ENCODE measurements at regions not wholly inside any gene's neighbourhood (a gene's known extent, or its start where the extent isn't known, plus 50 kb on each side); places are given as distances from the start of the nearest gene placed in this dataset.

DNA sequence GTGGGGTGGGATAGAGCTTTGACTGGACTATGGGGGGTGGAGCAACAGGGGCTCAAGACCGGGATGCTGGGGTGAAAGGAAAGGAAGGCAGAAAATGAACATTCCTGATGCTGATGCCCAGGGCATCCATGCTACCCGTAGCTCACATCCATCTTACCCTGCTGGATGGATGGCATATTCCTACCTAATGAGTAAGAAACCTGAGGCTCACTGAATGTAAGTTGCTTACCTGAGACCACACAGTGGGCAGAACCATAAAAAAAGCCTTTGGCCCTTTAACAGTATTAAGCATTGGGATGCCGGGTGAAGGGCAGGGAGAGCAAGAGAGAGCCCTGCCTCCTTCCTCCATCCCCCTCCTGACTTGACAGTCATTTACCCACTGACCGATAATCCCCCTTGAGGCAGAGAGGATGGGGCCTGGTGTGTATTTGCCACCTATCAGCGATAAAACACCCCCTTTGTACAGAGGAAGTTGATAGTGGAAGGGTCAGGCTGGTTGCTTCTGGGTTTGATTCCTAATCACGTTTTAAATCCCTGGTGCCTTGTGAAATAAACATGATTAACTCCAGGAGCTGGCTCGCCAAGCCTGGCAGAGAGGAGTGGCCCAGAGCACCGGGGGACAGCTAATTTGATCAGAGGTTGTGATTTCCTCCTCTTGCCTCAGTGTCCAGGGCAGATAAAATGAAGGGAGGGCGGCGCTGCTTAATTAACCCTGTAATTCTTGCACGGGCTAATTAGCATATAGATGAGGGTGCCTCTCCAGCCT, 105.9 kb upstream of the HS6ST1 start:
- TF ChIP-seq, protein P1, sequence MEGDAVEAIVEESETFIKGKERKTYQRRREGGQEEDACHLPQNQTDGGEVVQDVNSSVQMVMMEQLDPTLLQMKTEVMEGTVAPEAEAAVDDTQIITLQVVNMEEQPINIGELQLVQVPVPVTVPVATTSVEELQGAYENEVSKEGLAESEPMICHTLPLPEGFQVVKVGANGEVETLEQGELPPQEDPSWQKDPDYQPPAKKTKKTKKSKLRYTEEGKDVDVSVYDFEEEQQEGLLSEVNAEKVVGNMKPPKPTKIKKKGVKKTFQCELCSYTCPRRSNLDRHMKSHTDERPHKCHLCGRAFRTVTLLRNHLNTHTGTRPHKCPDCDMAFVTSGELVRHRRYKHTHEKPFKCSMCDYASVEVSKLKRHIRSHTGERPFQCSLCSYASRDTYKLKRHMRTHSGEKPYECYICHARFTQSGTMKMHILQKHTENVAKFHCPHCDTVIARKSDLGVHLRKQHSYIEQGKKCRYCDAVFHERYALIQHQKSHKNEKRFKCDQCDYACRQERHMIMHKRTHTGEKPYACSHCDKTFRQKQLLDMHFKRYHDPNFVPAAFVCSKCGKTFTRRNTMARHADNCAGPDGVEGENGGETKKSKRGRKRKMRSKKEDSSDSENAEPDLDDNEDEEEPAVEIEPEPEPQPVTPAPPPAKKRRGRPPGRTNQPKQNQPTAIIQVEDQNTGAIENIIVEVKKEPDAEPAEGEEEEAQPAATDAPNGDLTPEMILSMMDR (IDR thresholded peaks at IDR 0.05; ENCODE audit: insufficient read depth, low read length, poor library complexity, severe bottlenecking): no peak
- TF ChIP-seq EZH2phosphoT487 (conservative IDR thresholded peaks at IDR 0.05; ENCODE audit: low read length): no peak
